ENCODE measurements at regions not wholly inside any gene's neighbourhood (a gene's known extent, or its start where the extent isn't known, plus 50 kb on each side); places are given as distances from the start of the nearest gene placed in this dataset.

DNA sequence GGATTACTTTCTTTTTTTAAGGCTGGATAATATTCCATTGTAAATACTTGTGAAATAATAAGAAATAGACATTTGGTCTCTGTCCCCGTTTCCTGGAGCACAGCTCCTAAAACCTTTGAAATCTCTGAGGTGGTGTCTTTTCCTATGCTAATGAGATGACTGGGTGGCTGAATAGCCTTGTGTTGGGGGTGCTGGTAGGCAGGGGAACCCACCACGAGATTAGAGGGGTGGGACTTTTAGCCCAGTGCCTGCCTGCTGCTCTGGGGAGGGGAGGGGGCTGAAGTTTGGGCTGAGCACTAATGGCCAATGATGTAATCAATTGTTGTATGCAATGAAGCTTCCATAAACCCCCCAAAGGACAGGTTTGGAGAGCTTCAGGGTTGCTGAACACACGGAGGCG lies 175.7 kb downstream of the FGF9 start (continued):
- TF ChIP-seq, protein P1, sequence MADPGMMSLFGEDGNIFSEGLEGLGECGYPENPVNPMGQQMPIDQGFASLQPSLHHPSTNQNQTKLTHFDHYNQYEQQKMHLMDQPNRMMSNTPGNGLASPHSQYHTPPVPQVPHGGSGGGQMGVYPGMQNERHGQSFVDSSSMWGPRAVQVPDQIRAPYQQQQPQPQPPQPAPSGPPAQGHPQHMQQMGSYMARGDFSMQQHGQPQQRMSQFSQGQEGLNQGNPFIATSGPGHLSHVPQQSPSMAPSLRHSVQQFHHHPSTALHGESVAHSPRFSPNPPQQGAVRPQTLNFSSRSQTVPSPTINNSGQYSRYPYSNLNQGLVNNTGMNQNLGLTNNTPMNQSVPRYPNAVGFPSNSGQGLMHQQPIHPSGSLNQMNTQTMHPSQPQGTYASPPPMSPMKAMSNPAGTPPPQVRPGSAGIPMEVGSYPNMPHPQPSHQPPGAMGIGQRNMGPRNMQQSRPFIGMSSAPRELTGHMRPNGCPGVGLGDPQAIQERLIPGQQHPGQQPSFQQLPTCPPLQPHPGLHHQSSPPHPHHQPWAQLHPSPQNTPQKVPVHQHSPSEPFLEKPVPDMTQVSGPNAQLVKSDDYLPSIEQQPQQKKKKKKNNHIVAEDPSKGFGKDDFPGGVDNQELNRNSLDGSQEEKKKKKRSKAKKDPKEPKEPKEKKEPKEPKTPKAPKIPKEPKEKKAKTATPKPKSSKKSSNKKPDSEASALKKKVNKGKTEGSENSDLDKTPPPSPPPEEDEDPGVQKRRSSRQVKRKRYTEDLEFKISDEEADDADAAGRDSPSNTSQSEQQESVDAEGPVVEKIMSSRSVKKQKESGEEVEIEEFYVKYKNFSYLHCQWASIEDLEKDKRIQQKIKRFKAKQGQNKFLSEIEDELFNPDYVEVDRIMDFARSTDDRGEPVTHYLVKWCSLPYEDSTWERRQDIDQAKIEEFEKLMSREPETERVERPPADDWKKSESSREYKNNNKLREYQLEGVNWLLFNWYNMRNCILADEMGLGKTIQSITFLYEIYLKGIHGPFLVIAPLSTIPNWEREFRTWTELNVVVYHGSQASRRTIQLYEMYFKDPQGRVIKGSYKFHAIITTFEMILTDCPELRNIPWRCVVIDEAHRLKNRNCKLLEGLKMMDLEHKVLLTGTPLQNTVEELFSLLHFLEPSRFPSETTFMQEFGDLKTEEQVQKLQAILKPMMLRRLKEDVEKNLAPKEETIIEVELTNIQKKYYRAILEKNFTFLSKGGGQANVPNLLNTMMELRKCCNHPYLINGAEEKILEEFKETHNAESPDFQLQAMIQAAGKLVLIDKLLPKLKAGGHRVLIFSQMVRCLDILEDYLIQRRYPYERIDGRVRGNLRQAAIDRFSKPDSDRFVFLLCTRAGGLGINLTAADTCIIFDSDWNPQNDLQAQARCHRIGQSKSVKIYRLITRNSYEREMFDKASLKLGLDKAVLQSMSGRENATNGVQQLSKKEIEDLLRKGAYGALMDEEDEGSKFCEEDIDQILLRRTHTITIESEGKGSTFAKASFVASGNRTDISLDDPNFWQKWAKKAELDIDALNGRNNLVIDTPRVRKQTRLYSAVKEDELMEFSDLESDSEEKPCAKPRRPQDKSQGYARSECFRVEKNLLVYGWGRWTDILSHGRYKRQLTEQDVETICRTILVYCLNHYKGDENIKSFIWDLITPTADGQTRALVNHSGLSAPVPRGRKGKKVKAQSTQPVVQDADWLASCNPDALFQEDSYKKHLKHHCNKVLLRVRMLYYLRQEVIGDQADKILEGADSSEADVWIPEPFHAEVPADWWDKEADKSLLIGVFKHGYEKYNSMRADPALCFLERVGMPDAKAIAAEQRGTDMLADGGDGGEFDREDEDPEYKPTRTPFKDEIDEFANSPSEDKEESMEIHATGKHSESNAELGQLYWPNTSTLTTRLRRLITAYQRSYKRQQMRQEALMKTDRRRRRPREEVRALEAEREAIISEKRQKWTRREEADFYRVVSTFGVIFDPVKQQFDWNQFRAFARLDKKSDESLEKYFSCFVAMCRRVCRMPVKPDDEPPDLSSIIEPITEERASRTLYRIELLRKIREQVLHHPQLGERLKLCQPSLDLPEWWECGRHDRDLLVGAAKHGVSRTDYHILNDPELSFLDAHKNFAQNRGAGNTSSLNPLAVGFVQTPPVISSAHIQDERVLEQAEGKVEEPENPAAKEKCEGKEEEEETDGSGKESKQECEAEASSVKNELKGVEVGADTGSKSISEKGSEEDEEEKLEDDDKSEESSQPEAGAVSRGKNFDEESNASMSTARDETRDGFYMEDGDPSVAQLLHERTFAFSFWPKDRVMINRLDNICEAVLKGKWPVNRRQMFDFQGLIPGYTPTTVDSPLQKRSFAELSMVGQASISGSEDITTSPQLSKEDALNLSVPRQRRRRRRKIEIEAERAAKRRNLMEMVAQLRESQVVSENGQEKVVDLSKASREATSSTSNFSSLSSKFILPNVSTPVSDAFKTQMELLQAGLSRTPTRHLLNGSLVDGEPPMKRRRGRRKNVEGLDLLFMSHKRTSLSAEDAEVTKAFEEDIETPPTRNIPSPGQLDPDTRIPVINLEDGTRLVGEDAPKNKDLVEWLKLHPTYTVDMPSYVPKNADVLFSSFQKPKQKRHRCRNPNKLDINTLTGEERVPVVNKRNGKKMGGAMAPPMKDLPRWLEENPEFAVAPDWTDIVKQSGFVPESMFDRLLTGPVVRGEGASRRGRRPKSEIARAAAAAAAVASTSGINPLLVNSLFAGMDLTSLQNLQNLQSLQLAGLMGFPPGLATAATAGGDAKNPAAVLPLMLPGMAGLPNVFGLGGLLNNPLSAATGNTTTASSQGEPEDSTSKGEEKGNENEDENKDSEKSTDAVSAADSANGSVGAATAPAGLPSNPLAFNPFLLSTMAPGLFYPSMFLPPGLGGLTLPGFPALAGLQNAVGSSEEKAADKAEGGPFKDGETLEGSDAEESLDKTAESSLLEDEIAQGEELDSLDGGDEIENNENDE (IDR thresholded peaks at IDR 0.05; ENCODE audit: insufficient replicate concordance, low read length) = no peak
- TF ChIP-seq, protein P2, sequence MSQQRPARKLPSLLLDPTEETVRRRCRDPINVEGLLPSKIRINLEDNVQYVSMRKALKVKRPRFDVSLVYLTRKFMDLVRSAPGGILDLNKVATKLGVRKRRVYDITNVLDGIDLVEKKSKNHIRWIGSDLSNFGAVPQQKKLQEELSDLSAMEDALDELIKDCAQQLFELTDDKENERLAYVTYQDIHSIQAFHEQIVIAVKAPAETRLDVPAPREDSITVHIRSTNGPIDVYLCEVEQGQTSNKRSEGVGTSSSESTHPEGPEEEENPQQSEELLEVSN (IDR thresholded peaks at IDR 0.05) = no peak
- TF ChIP-seq FOSL1 (IDR thresholded peaks at IDR 0.05; ENCODE audit: insufficient read depth, low read depth, low read length) = no peak
- no peak for TF ChIP-seq TBP (IDR thresholded peaks at IDR 0.05; ENCODE audit: low read depth, low read length)
- TF ChIP-seq KDM4A (IDR thresholded peaks at IDR 0.05; ENCODE audit: low read depth, low read length, severe bottlenecking) = no peak
- no peak for TF ChIP-seq EP300 (IDR thresholded peaks at IDR 0.05; ENCODE audit: borderline replicate concordance in 1 of 2, low read depth in 2 of 2, low read length in 2 of 2)
- no peak for TF ChIP-seq HDAC6 (IDR thresholded peaks at IDR 0.05; ENCODE audit: low read depth, low read length)
- TF ChIP-seq CTBP2 (IDR thresholded peaks at IDR 0.05; ENCODE audit: borderline replicate concordance, insufficient read depth, insufficient read length, low read length) = no peak
- no peak for TF ChIP-seq SP2 (IDR thresholded peaks at IDR 0.05; ENCODE audit: low read length)
- TF ChIP-seq CBX8 (IDR thresholded peaks at IDR 0.05; ENCODE audit: borderline replicate concordance, low read depth, low read length) = no peak
- TF ChIP-seq POU5F1 (IDR thresholded peaks at IDR 0.05; ENCODE audit: low read depth, low read length) = no peak
